COLO668 (cell line): ENCODE measurements at regions not wholly inside any gene's neighbourhood (a gene's known extent, or its start where the extent isn't known, plus 50 kb on each side); places are given as distances from the start of the nearest gene placed in this dataset.

Experiments used
- DNase-seq: peaks from one replicate; lab custom pipeline; 2025; ENCODE audit not compliant: unreplicated experiment; lab: John Stamatoyannopoulos, UW

DNA sequence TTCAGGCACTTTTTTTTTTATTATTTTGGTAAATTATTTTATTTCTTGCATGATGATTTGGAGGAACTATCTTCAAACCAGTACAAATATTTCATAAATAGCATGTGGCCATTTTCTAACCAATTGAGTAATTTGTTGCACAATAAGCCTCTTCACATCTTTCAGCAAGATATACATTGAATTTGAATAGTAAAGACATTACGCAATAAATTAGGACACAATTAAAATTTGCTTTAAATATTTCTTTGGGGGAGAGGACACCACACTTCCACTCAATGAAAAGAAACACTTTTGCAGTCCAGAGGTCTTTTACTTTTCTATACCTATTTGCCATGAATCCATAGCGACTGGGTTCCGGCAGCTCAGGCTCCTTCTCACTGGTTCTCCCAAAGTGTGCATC is 762.6 kb upstream of the GOLIM4 start:
- no peak for DNase-seq

DNA sequence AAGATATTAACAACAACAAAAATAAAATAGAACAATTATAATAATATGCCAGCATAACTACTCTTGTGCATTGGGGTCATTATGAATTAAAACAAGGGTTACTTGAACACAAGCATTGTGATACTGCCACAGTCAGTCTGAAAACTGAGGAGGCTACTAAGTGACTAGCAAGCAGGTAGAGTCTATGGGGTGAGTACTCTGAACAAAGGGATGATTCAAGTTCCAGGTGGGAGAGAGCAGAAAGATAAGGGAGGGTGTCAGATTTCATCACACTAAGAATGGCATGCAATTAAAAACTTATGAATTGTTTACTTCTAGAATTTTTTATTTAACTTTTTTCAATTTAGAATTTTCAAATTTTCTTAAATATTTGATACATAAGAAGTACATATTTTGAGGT is 754.4 kb upstream of the GOLIM4 start:
- DNase-seq, result no peak

DNA sequence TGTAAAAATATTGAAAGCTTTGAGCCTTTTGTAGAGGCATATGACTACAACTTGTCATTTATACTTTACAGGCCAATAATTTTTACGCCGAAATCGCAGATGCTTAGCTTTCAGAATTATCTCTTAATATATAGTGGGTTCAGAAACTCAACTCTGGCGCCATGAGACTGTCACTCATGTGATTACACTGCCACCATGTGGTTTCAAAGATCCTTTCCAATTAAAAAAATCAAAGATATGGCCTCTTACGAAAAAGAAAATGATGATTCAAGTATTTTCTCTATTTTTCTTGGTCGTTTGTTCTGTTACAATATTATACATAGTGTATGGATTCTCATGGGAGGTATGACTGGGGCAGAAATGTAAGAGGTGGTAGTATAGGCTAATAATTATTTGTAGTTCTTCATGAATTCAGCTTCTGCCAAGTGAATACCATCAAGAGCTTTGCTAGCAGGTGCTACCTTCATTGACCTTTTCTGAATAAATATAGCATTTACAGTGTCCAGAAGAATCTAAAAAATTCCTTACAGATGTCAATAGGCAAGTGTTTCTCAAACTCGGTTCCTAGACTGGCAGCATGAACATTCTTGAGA is 751.7 kb upstream of the GOLIM4 start:
- peak; percentile 3 for DNase-seq

DNA sequence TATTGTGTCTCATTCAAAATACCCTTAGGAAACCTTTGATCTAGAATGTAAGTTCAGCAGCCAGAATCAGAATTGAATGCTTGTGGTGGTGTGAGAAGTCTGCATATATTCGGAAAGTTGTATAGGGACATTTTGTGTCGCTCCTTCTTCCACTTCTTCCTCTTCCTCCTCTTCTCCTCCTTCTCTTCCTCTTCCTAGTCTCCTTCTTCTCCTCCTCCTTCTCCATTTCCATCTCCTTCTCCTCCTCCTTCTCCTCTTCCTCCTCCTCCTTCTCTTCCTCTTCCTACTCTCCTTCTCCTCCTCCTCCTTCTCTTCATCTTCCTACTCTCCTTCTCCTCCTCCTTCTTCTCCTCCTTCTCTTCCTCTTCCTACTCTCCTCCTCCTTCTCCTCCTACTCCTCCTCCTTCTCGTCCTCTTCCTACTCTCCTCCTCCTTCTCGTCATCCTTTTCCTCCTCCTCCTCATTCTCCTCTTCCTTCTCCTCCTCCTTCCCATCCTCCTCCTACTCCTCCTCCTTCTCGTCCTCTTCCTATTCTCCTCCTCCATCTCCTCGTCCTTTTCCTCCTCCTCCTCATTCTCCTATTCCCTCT is 749.3 kb upstream of the GOLIM4 start:
- no peak for DNase-seq

DNA sequence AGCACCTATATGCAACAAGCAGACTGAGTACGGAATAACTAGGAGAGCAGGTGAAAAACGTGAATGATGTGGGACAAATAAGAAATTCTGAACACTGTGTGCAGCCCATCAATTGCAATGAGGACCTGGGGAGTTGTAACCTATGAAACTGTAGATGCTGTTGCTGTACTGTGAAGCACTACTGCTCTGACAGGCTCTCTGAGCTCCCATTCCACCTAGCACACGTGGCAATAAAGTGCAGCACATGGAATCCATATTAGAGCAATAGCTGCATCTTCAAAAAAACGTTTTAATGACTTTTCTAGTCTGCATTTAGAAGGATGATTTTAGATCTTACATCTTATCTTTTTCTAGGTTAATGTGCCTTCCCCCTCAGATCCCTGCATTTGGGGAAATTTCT is 748.7 kb upstream of the GOLIM4 start:
- no peak for DNase-seq

DNA sequence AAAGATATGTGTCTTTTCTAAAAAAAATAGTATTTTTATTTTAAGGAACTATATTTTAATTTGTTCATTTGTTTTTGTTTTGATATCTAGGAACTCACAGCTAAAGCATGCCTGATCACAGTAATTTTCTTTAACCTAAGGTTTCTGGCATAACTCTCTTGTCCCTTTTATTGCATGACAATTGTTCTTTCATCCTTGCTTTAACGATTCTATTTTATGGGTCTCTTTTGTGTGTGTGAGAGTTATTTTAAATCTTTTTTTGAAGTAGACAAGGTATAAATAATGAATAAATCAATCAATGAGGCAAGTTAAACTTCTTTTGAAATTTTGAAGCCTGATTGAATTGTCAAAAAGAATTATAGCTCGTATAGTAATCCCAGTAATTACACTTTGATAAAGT is 747.8 kb upstream of the GOLIM4 start:
- DNase-seq, result no peak

DNA sequence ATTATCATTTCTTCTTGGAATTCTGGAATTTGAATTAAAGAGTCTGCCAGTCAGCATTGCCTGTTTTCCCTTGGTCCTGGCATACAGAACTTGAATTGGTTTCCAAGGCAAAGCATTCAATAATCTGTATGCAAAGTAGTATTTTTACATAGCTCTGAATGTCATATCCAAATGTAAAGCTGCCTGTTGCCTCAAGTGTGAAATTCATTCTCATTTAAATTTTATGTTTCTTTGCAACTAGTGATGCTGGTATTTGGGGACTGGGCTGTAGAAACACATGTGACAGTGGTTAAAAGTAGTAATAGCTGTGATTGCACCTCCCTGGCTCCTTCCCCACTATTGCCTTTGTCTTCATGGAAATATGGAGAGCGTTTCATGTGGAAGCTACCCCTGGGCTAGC is 743.9 kb upstream of the GOLIM4 start:
- no peak for DNase-seq

DNA sequence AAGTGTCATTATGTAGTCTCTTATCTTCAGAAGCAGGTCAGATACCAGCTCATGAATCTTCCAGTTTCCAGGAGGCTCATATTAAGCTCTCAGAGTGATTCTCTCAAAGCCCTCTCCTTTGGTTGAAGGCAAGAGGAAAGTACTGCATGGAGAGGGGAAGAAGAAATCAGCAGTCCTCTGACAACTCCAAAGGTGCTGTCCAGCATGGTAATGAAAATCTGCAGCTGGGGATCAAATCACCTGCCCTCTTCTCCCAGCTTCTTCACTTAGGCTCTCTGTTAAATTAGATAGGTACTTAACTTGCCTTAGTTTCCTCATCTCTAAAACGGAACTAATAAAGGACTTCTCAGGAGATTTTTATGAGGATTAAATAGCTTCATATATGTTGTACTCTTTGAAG is 738.8 kb upstream of the GOLIM4 start:
- DNase-seq, result no peak

DNA sequence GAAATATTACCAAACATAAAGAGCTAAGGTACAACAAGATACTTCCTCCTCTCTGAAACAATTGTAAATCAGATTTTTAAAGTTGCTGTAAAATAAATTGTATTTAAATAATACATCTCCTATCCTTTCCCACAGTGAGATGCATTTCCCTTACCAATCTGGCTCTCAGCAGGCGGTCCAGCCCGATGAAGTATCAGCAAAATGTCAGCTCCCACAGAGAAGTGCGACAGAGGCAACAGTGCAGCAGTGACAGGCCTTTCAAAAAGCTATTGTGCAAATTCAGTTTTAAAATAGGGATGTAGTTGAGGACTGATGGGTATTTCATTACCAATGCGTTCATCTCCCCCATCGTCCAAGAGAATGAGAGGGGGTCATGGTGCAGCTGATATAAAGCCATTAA is 733.2 kb upstream of the GOLIM4 start:
- no peak for DNase-seq

DNA sequence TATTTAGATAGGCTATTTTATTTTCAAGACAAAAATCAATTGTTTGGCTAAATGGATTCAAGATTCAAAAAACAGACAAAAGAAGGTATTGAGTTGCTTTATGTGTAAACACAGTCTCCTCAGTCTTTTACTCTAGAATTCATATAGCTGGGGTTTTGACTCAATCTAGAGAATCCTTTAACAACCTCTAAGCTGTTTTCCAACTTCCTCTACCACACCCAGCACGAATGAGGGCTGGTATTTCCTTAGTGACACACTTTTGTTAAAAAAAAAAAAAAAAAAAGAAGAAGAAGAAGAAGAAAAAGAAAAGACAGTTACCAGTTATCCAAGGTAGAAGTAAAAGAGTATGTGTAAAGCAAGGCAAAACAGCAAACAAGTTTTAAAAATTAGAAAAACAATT is 732.8 kb upstream of the GOLIM4 start:
- DNase-seq, result no peak

DNA sequence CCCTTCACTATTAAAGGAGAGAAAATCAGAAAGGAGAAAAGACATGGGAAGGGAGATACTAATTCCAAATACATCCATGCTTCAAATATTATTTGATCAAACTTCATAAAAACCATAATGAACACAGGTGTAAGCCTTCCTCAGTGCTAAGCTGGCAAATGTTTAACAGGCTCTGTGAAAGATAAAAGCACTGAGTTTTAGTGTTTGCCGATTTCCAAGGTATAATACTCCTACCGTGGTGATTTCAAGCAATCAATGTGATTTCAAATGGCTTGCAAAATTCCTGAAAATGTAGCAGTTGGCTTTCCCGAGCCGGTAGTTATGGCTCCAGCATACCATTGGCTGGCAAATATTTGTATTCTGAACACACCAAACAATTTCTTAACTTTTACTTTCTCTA is 732.3 kb upstream of the GOLIM4 start:
- DNase-seq, result no peak

DNA sequence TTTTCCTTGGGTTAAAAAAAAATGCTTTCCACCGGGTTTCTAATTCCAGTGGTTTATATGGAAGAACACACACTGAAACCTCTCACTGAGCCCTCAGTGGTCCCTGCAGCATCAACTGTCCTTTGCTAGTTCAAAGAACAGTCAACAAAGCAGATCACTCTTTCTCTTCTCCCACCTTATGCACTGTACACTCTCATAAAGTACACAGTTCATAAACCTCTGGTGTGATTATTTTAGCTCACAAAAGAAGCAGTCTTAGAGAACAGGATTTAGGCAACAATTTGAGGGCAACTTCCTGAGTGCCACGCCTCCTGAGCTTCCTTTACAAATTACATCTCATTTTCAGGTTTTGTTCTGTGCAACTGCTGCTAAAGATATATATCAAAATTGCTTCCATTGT is 728.4 kb upstream of the GOLIM4 start:
- no peak for DNase-seq

DNA sequence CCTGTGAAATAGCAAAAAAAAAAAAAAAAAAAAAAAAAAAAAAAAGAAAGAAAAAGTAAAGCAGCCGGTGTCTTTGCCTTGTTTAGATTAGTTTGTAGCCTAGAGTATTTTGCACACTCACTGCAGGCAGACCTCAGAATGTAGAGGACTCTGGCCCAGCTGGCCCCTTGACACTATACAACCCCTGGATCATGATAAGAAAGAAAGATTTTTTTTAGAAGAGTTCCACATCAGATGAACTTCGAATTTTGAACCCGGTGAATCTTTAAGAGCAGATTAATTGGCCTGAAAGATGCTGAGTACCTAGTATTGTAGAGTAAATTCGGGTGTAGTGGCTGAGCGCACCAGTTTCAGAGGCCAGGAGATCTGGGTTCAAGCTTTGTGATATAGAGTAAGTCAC is 727.7 kb upstream of the GOLIM4 start:
- no peak for DNase-seq

DNA sequence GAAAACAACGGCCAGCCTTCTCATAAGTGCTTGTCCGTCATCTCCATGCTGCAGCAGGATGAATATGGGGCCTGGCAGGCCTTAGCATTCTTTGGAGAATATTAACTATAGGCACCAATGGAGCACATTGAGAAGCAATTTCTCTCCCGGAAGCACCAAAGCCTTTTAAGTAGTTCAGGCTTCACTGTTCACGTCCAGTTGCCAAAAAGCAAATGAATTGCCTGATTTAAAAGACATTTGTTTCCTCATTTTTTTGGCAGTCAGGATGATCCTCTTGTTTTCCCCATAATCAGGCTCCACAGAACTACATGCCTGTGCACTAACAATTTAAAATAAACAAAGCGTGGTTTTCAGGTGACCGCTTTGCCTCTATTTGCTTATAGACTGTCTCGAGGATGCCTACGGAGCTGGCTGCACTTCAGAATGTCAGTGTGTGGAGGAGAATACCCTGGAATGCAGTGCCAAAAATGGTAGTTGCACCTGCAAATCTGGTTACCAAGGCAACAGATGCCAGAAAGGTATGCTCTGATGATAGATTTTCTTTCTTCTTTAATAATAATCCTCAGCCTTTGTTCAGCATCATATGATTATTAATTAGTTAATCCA is 725.2 kb upstream of the GOLIM4 start:
- DNase-seq, result no peak

DNA sequence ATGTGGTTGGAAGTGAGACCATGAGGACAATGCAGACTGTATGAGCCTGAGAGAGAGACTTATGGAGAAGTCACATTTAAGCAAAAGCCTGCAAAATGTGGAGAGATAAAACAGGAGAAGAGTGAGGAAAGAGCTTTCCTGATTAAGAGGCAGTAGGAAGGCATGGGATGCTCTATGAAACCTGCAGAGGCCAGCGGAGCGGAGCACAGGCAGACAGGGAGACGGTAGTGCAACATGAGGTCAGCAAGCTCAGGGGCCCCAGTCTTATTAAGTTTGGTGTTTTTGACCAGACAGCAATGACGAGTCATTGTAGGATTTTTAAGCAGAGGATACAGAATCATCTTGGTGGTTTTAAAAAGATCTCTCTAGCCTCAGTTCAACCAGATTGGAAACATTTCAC is 721.5 kb upstream of the GOLIM4 start:
- DNase-seq, result no peak

DNA sequence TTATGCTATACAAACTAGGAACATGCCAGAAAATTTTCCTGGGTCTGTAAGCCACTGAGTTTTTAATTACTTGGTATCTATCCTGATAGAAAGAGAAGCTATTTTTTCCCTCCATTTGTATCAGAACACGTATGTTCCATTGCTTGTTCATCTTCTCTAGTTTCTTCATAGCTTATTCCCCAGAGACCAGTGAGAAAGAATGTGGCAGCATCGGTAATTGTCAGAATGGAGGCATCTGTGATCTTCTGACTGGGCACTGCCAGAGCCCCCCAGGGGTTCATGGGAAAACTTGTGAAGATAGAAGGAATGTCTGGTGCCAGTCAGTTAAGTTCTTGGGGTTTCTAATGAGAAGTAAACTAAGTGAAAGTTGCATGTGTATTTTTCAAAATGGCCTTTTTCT is 720.2 kb upstream of the GOLIM4 start:
- DNase-seq, result no peak

DNA sequence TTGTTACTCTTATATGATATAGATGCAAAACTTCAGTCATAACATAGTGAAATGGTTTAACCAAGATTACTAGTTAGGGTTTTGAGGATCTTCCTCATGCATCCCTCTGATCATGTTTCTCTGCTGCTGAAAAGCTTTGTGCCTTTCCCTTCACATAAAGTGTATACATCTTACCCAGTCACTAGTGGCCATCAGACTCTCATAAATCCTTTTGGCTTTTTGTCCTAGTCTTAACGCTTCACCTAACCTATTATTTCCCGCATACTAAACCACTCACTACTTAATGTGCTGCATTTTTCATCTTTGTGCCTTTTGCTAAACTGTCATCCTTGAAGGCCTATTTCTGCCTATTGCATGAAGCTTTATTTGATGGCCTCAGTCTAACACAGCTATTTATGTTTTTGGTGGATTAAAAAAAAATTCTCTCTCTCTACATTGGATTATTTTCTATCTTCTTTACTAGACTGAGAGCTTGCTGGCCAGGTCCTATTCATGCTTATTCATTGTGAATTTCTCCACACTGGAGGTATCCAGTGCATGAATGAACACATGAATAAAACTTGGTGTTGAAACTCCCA is 717.6 kb upstream of the GOLIM4 start:
- DNase-seq, result no peak

DNA sequence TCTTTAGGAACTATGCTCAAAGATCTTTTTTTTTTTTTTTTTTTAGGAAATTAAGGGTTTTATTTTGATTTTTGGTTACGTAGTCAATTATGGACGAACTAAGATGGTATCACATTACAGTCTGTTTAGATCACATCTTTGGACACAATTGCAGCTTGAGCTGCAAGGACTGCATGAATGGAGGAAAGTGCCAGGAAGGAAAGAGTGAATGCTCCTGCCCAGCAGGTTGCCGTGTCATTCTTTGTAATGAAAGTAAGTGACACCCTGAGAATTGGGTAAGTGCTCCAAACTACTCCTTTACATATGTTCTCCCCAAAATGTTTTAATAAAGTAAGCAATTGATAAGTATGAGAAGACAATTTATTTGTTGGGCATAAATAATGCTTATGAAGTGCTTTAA is 716.5 kb upstream of the GOLIM4 start:
- DNase-seq, result no peak

DNA sequence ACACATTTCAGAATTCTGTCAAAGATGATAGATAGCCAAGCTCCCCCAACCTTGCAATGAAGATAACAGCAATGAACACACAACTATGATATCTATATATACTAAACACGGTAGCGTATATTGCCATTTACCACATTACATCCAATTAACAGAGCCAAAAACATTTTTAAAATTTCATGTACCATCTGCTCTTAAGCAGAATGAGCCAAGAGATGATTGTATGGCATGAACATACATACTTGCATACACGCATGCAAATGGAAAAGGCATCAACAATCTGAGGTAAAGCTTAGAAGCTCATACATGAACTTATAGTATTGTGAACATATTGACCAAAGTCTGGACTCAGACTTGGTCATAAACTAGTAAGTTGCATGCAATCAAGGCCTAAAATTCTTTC is 712.9 kb upstream of the GOLIM4 start:
- DNase-seq, result no peak

DNA sequence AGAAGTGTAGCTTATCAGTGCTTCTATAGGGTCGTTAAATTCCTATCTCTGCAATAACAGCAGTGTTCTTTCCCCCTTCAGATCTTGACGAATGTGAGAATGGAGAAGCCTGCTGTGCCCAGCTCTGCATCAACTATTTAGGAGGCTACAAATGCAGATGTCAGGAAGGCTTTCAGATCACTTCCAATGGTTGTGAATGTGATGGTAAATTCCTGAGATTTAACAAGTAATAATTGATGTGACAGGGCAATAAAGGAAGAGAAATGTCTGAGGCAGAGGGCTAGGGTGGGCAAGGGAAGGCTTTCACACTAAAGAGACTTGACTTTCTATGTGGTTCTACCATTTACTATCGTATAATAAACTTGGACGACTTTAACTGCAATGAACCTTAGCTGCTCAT is 711.7 kb upstream of the GOLIM4 start:
- DNase-seq, result no peak

DNA sequence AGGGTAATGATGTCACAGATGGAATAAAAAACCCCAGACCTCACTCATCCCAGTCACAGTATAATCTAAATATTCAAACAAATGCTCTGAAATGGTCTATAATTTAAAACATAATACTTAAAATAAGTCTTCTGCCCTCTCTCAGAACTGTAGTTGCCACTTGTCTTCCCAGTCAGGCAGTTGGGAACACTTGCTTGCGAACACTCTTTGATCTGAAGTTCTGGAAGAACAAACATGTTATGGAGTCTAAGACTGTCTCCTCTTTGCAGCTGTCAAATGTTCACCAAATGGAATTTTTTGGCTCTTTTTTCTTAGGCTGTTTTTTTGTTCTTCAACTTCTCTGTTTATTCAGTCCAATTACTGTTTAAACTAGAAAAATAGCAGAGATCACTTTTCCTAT is 711.1 kb upstream of the GOLIM4 start:
- no peak for DNase-seq

DNA sequence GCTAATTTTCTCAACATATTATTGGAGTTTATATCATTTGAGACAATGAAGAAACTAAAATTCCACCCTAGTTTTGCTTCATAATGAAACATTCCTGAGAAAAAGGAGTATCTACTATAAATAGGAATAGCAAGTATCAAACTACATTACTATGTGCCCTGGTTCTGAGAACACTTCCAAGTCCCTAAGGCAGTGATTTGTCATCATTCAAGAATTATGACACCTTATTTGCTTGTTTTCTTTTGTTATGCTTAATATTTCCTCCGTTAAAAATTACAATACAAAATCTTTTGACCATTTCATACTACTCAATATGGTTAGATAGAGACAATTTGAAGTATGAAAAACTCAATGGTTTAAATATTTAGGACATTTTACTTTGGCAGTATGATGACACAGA is 707.8 kb upstream of the GOLIM4 start:
- DNase-seq, result no peak

DNA sequence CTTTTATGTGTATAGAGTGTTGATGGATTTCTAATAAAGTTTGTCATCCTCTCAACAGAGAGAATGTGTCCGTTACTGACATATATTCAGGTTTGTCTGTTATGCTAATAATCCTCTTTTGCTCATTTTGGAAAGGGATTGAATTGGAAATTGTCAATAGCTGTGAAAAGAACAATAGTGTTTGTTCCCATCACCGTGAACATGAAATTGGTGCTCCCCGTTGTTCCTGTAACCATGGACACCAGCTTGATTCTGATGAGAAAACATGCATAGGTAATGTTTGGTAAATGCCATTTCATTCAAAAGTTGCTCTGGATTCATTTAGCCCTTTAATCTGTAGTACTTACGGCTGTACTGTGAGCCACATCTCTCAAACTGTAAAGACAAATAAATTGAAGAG is 707.0 kb upstream of the GOLIM4 start:
- DNase-seq, result peak; percentile 3
